OCI-LY3 (cell line): ENCODE measurements at regions not wholly inside any gene's neighbourhood (a gene's known extent, or its start where the extent isn't known, plus 50 kb on each side); places are given as distances from the start of the nearest gene placed in this dataset.

ENCODE experiments used
- EZH2phosphoT487 ChIP-seq: fragments of 200-600 bp; shearing (Covaris generic); IDR thresholded peaks from 2 replicates; pipeline ENCODE4 v1.6.1; 2018; ENCODE audit warnings: antibody characterized with exemption, mixed run types, low read depth
- TF ChIP-seq, protein P1 (sequence below): fragments of 200-600, 300-600 bp; sonication (generic); IDR thresholded peaks from 2 replicates; pipeline ENCODE4 v1.5.1; 2014; ENCODE audit warnings: antibody characterized with exemption, low read length, low read depth

DNA sequence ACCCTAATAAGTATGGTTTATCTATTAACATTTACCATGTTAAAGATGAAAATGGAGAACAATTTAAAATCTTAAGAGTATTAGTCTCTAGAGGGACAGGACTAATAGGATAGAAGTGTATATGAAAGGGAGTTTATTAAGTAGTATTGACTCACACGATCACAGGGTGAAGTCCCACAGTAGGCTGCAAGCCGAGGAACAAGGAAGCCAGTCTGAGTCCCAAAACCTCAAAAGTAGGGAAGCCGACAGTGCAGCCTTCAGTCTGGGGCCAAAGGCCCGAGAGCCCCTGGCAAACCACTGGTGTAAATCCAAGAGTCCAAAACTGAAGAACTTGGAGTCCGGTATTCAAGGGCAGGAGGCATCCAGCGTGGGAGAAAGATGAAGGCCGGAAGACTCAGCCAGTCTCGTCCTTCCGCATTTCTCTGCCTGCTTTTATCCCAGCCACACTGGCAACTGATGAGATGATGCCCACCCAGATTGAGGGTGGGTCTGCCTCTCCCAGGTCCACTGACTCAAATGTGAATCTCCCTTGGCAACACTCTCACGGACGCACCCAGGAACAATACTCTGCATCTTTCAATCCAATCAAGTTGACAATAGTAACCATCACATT is 140.8 kb upstream of the FAM20C start:
- no peak for TF ChIP-seq EZH2phosphoT487
- TF ChIP-seq, protein P1, sequence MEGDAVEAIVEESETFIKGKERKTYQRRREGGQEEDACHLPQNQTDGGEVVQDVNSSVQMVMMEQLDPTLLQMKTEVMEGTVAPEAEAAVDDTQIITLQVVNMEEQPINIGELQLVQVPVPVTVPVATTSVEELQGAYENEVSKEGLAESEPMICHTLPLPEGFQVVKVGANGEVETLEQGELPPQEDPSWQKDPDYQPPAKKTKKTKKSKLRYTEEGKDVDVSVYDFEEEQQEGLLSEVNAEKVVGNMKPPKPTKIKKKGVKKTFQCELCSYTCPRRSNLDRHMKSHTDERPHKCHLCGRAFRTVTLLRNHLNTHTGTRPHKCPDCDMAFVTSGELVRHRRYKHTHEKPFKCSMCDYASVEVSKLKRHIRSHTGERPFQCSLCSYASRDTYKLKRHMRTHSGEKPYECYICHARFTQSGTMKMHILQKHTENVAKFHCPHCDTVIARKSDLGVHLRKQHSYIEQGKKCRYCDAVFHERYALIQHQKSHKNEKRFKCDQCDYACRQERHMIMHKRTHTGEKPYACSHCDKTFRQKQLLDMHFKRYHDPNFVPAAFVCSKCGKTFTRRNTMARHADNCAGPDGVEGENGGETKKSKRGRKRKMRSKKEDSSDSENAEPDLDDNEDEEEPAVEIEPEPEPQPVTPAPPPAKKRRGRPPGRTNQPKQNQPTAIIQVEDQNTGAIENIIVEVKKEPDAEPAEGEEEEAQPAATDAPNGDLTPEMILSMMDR, result no peak
